HG03575 (cell line): ENCODE measurements at regions not wholly inside any gene's neighbourhood (a gene's known extent, or its start where the extent isn't known, plus 50 kb on each side); places are given as distances from the start of the nearest gene placed in this dataset.

Source experiments
- ATAC-seq: cut with Tn5 transposase; IDR thresholded peaks from one replicate; pipeline ENCODE4 v1.9.1; 2021; ENCODE audit not compliant: unreplicated experiment, insufficient number of reproducible peaks, low FRiP score; ENCODE audit errors: extremely low read depth

- no peak for ATAC-seq
These were observed 136.3 kb downstream of the TMCO5A start for GRCh38 chr15:38070778-38071177.

GRCh38 chr15:38071211-38071972 lies 137.0 kb downstream of the TMCO5A start:
- no peak for ATAC-seq

DNA sequence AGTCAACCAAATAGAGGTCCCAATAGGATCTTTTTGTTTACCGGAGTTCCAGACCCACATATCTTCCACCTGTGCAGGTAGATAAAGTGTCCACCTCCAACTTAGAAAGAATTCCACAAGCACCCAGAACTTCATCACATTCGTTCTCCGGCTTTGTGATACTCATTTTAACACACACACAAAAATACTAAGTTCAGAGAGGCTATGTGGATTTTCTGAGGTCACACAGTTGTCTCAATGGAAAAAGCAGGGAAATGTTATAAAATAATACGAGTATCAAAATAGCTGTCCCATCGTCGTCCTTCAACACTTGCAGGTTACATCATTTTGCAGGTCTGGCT lies 137.5 kb downstream of the TMCO5A start:
- ATAC-seq = no peak

DNA sequence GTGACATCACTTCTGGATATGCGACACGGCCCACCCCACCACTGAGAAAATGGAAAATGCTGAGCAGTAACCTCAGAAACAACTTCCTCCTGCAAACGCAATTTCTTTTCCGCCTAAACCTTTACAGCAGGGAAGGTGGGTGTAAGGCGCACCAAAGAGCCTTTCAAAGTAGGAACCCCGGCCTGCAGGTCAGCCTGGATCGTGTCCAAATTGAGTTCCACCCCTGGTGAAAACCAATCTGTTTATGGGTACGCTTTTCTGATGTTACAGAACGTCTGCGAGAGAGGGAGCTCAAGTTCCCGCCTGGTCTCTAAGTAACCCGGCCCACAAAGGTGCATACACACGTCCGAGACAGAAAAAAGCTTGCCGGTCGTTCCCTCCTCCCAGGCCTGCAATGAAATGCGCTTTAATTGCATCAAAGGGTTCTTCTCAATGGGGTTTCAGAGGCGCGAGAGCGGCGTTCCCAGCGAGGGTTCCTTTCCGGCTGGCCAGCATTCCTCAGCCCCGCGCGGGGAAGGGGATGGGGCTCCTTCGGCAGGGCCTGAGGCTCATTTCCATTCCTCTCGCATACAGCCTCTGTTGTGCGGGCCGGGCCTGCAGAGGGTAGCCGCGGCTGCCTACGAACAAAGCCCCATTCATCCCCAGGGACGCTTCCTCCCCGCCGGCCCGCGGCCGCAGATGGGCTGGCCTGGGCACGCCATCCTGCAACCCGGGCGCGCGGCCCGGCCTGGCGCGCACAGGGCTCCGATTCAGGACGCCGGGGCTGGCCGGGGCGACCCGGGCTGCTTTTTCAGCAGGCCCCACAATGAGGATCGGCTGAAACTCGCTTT lies 138.1 kb downstream of the TMCO5A start:
- no peak for ATAC-seq

DNA sequence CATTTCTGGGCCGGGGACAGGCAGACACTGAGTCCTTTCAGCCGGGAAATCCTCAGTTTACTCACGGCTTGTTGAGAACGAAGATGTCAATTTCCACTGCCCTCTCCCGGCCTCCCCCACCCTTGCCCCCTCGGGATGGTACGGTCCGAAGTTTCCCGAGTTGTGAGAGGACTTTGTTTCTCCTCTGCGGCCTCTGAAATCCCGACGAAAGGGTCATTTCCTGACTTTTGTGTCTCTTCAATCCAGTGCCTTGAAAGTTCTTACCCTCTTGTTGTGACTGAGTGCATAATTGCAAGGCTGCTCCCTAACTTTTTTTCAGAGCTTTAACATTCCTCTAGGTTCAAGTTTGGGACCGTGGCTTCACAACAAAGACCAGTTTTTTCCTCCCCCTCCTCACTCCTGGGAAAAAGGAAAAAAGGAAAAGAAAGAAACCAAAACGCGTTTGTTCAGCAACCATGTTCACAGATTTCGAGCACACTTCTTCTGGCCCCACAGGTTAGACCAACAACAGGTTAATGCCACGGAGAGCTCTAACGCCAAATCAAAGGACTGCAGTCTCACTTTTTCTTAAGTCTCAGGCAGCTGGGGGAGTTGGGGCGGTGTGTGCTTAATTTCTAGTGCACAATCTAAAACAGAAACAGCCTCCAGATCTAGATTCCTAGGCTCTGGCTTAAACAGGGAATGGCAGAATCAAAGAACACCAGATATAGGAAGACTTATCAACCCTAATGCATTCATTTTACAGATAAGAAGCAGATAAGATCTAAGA lies 138.9 kb downstream of the TMCO5A start:
- no peak for ATAC-seq

GRCh38 chr15:38074029-38074428 lies 139.6 kb downstream of the TMCO5A start:
- no peak for ATAC-seq

DNA sequence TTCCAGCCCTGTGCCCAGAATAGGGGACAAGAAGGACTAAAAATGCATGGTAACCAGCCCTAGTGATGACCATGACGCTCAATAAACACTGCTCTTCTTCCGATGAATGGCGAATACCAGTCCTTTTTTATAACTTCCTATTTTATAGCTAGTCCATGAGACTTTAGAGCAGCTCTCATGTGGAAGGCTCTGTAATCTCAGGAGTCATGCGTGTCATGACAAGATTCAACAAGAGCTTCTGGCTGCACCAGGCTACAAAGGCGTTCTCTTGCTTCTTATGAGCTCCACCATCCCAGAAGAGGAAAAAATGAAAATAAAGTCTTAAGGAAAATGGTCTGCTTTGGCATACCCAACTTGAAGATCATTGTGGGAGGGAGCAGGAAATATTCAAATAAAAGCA lies 141.0 kb downstream of the TMCO5A start:
- no peak for ATAC-seq

GRCh38 chr15:38076786-38077185 lies 142.3 kb downstream of the TMCO5A start:
- no peak for ATAC-seq

GRCh38 chr15:38079236-38079635 lies 144.8 kb downstream of the TMCO5A start:
- ATAC-seq = no peak

DNA sequence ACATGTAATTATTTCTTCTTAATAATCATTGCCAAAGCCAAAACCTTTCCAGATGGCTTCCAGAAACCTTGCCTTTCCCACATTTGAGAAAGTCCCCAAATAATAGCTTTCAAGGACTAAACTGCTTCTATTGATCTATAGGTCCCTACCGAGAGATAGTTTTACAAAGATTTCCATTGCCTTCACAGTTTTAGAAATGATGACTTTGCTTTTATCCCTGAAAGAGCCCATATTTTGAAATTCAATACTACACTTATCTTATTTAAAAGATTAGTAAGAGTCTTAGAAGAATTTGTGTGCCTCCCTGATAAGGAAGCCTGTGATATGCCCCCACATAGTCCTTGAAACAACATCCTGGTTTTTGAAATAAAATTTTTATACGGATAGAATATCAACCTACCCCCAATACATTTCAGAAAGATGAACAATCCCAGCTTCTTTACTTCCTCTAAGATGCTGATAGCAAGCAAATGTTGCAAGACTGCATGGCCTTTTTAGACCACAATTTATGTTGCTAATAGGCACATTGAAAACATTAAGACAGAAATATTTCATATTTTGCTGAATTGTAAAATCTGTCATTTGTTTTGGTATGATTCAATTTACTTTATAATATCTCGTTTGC lies 146.3 kb downstream of the TMCO5A start:
- no peak for ATAC-seq

- ATAC-seq = peak; percentile 47
These were observed 149.8 kb downstream of the TMCO5A start for GRCh38 chr15:38084289-38084688.

DNA sequence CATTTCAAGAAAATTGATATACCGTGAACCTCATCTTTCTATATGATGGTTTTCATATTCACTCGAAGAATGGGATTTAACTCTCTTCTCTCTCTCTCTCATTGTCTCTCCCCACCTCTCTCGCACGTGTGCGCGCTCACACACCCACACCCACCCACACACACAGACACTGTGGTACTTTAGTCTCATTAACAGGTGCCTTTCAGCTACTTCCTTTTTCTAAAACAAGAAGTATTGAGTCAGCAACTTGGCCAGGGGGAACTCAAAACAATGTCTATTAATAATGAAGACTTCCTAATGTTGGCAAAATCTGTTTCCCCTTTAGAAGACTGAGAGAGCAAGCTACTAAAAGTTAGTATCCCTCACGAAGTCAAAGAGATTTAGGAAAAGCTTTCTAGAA lies 150.7 kb downstream of the TMCO5A start:
- ATAC-seq = peak; percentile 35

- no peak for ATAC-seq
These were observed 151.6 kb downstream of the TMCO5A start for GRCh38 chr15:38085931-38086568.

- ATAC-seq = no peak
These were observed 152.2 kb downstream of the TMCO5A start for GRCh38 chr15:38086611-38087010.

- ATAC-seq = no peak
These were observed 154.5 kb downstream of the TMCO5A start for GRCh38 chr15:38088971-38089370.

DNA sequence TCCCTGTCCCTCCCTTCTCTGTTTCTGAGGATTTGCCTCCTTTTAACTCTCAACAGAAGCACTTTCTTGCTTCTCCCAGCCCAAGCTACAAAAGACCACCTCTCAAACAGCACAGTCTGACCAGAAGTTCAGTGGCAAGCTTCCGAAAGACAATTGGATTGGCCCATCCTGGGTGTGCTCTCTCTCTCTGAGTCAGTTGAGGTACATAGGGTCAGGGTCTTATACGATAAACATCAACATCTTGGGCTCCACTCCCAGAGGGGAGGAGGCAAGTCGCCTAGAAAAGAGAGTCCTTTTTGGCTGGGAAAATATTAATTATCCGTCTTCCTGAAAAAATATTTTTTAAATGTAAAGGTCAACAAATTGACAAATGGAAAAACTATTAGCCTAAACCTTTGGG lies 155.8 kb downstream of the TMCO5A start:
- no peak for ATAC-seq

DNA sequence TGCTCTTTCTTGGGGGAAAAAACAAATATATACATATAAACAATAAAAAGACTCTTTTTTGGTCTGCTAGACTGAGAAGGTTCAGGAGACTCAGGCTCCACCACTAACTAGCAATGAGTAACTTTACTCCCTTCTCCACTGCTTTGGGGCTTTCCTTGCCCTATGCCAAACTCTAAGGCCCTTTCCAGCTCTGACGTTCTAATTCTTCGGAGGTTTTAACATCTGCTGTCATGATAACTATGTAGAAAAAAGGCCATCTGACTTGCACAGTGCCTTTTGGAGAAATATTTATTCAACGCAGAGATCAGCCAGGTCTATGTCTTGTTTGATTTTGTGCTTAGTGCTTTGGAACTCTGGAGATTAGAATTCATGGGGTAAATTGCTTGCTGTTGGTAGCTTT lies 156.2 kb downstream of the TMCO5A start:
- no peak for ATAC-seq

GRCh38 chr15:38091078-38091645 lies 156.7 kb downstream of the TMCO5A start:
- ATAC-seq = no peak

DNA sequence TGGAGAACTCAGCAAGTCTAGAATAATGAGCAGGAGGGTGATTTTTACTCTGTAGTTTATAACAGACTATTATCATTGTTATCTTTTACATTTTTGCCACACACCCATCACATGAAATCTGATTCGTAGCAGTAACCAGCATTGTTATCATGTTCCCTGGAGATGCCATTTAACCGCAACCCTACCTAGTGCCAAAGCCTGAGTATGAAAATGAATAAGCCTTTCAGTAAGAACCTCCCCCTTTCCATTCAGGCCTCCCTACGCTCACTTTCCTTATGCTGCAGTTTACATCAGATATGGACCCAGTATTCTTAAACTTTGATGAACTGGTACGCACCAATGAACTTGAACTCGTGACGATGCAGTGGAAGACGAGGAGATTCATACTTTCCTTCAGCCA lies 158.7 kb upstream of the SPRED1 start:
- no peak for ATAC-seq
